Keratinocyte (primary cell): ENCODE measurements at regions not wholly inside any gene's neighbourhood (a gene's known extent, or its start where the extent isn't known, plus 50 kb on each side); places are given as distances from the start of the nearest gene placed in this dataset.

Source experiments
- DNase-seq: peaks from one replicate; pipeline ENCODE4 v3.0.0-alpha.2; 2011; ENCODE audit warnings: low read depth, missing footprints, low spot score
- FAIRE-seq: peaks from 2 replicates; lab custom pipeline; 2011; peaks lifted over from hg19 to GRCh38; lab: Jason Lieb, UNC
- H2AFZ ChIP-seq: 2 replicates; pipeline ENCODE4 v1.6.0; 2012; ENCODE audit warnings: low read length, control low read depth, inconsistent platforms; ENCODE audit not compliant: control insufficient read depth
- H3K27ac ChIP-seq: 2 replicates; pipeline ENCODE4 v1.5.1; 2011; ENCODE audit warnings: low read length; ENCODE audit not compliant: control insufficient read depth, insufficient read depth
- H3K27me3 ChIP-seq: 3 replicates; pipeline ENCODE4 v1.6.0; 2011; ENCODE audit warnings: low read length; ENCODE audit not compliant: control insufficient read depth, insufficient read depth; ENCODE audit errors: extremely low read depth
- H3K36me3 ChIP-seq, 2 experiments: 2 replicates in 1 of 2; 3 replicates in 1 of 2; pipeline ENCODE4 v1.5.1; 2011; ENCODE audit warnings: low read length in 2 of 2, mild to moderate bottlenecking in 1 of 2; ENCODE audit not compliant: control insufficient read depth in 2 of 2, insufficient read depth in 2 of 2; ENCODE audit errors: extremely low read depth in 1 of 2
- H3K4me1 ChIP-seq: 3 replicates; pipeline ENCODE4 v1.5.1; 2011; ENCODE audit warnings: low read length; ENCODE audit not compliant: control insufficient read depth, insufficient read depth; ENCODE audit errors: extremely low read depth
- H3K4me2 ChIP-seq: 3 replicates; pipeline ENCODE4 v1.6.0; 2011; ENCODE audit warnings: low read depth, low read length; ENCODE audit not compliant: control insufficient read depth, insufficient read depth; ENCODE audit errors: extremely low read depth
- H3K4me3 ChIP-seq, 3 experiments: fragments of 200-600 bp in 1 of 3; sonication (generic) in 1 of 3; 2 replicates in 2 of 3; 3 replicates in 1 of 3; pipeline ENCODE4 v1.5.1; 2011 to 2016; ENCODE audit warnings: low read length in 3 of 3, mild to moderate bottlenecking in 3 of 3, control low read depth in 2 of 3, inconsistent platforms in 1 of 3, low read depth in 1 of 3, mixed read lengths in 1 of 3, mixed run types in 1 of 3, moderate library complexity in 1 of 3; ENCODE audit not compliant: control insufficient read depth in 2 of 3, insufficient read depth in 2 of 3; ENCODE audit errors: extremely low read depth in 1 of 3
- H3K79me2 ChIP-seq: 2 replicates; pipeline ENCODE4 v1.6.0; 2012; ENCODE audit warnings: low read length; ENCODE audit not compliant: control insufficient read depth, insufficient read depth
- H3K9ac ChIP-seq: 3 replicates; pipeline ENCODE4 v1.6.0; 2011; ENCODE audit warnings: low read length; ENCODE audit not compliant: control insufficient read depth, insufficient read depth; ENCODE audit errors: extremely low read depth
- H3K9me1 ChIP-seq: 3 replicates; pipeline ENCODE4 v1.6.0; 2011; ENCODE audit warnings: low read length; ENCODE audit not compliant: control insufficient read depth, insufficient read depth; ENCODE audit errors: extremely low read depth
- H3K9me3 ChIP-seq: 2 replicates; pipeline ENCODE4 v1.5.1; 2012; ENCODE audit warnings: low read depth, low read length; ENCODE audit not compliant: control insufficient read depth
- H4K20me1 ChIP-seq: 3 replicates; pipeline ENCODE4 v1.6.0; 2011; ENCODE audit warnings: low read length; ENCODE audit not compliant: control insufficient read depth, insufficient read depth; ENCODE audit errors: extremely low read depth
- EZH2 ChIP-seq: IDR thresholded peaks from one replicate; pipeline ENCODE4 v1.6.1; 2012; ENCODE audit warnings: inconsistent platforms, mild to moderate bottlenecking, low read length, moderate library complexity
- dilution Hi-C: fragments of 300-500 bp; cut with MboI; formaldehyde crosslinking; loops from one replicate; pipeline ENCODE4 v1.7.0; 2020; ENCODE audit warnings: low sequenced_read_pairs; ENCODE audit not compliant: extremely low pct_ligation_motif_present
- TF ChIP-seq, protein P1 (sequence below), 3 experiments: IDR thresholded peaks in 1 of 3; conservative IDR thresholded peaks in 1 of 3; optimal IDR thresholded peaks in 1 of 3; 2 replicates in 2 of 3; 3 replicates in 1 of 3; pipeline versions ENCODE3 to v1.5.1; 2011; ENCODE audit warnings: low read length in 3 of 3, mild to moderate bottlenecking in 3 of 3, moderate library complexity in 2 of 3, control low read depth in 1 of 3, inconsistent platforms in 1 of 3; ENCODE audit not compliant: insufficient read depth in 2 of 3; ENCODE audit errors: extremely low read depth in 1 of 3

DNA sequence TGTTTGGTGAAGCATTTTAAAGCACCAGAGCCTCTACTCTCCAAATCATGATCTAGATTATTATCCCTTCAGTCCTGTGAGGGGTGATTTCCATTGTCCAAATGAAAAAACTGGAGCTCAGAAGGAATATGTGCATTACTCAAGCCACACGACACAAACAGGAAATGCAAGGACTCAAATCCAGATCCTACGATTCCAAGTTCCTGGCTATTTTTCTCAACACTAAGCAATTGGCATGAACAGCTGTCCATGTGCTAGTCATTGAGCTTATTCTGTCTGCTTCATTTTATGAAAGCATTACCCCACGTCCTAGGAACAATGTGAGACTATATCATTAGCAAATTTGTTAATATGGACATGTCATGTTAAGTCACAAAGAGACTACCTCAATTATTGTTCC lies 273.1 kb upstream of the LYPLAL1 start:
- TF ChIP-seq, protein P1, sequence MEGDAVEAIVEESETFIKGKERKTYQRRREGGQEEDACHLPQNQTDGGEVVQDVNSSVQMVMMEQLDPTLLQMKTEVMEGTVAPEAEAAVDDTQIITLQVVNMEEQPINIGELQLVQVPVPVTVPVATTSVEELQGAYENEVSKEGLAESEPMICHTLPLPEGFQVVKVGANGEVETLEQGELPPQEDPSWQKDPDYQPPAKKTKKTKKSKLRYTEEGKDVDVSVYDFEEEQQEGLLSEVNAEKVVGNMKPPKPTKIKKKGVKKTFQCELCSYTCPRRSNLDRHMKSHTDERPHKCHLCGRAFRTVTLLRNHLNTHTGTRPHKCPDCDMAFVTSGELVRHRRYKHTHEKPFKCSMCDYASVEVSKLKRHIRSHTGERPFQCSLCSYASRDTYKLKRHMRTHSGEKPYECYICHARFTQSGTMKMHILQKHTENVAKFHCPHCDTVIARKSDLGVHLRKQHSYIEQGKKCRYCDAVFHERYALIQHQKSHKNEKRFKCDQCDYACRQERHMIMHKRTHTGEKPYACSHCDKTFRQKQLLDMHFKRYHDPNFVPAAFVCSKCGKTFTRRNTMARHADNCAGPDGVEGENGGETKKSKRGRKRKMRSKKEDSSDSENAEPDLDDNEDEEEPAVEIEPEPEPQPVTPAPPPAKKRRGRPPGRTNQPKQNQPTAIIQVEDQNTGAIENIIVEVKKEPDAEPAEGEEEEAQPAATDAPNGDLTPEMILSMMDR (optimal IDR thresholded peaks at IDR 0.05 in 1 of 3, IDR thresholded peaks at IDR 0.05 in 1 of 3, conservative IDR thresholded peaks at IDR 0.05 in 1 of 3; ENCODE audit: extremely low read depth in 1 of 3, insufficient read depth in 2 of 3, low read length in 3 of 3) = no peak
- TF ChIP-seq EZH2 = no peak
- no peaks in the 10 kb centered on the region for H3K4me1 ChIP-seq
- H3K9me3 ChIP-seq = no peaks in the 10 kb centered on the region
- H3K79me2 ChIP-seq = no peaks in the 10 kb centered on the region
- no peak overlapping the region for H3K27ac ChIP-seq
- no peak overlapping the region for H3K9ac ChIP-seq
- no peaks in the 10 kb centered on the region for H3K36me3 ChIP-seq
- no peaks in the 10 kb centered on the region for H4K20me1 ChIP-seq
- dilution Hi-C loops = no loop called here
- H3K9me1 ChIP-seq = no peaks in the 10 kb centered on the region
- FAIRE-seq (no peak), DNase-seq (no peak)
- H3K4me3 ChIP-seq = no peak overlapping the region
- H3K27me3 ChIP-seq = no peaks in the 10 kb centered on the region
- H3K4me2 ChIP-seq = no peak overlapping the region
- no peak overlapping the region for H2AFZ ChIP-seq

DNA sequence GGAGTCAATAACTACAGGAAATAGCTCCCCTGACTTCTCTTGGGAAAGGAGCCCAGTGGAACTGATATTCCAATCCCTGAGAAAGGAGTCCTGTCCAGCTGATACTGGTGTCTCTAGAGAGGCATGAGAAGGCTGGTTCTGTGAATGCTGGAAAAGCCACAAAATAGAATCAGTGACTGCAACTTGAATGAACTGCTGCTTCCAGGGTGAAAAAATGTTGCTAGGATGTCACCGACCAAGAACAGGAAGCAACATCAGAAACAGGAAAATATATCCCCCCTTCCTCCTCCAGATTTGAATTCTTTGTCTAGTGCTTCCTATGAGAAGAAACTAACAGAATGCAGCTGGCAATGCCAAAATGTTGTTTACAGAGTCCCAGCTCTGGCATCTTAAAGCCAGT lies 269.3 kb upstream of the LYPLAL1 start:
- no peaks in the 10 kb centered on the region for H3K9me3 ChIP-seq
- no peak overlapping the region for H3K27ac ChIP-seq
- H3K9me1 ChIP-seq = no peaks in the 10 kb centered on the region
- no peaks in the 10 kb centered on the region for H3K27me3 ChIP-seq
- TF ChIP-seq, protein P1 (optimal IDR thresholded peaks at IDR 0.05 in 1 of 3, IDR thresholded peaks at IDR 0.05 in 1 of 3, conservative IDR thresholded peaks at IDR 0.05 in 1 of 3; ENCODE audit: extremely low read depth in 1 of 3, insufficient read depth in 2 of 3, low read length in 3 of 3) = no peak
- TF ChIP-seq EZH2 = no peak
- no peak overlapping the region for H3K4me3 ChIP-seq
- H3K9ac ChIP-seq = no peak overlapping the region
- H3K4me2 ChIP-seq = no peak overlapping the region
- FAIRE-seq (no peak), DNase-seq (no peak)
- dilution Hi-C loops = no loop called here
- H3K79me2 ChIP-seq = no peaks in the 10 kb centered on the region
- no peaks in the 10 kb centered on the region for H4K20me1 ChIP-seq
- no peaks in the 10 kb centered on the region for H3K36me3 ChIP-seq
- H2AFZ ChIP-seq = no peak overlapping the region
- H3K4me1 ChIP-seq = no peaks in the 10 kb centered on the region
